ENCODE measurements at regions not wholly inside any gene's neighbourhood (a gene's known extent, or its start where the extent isn't known, plus 50 kb on each side); places are given as distances from the start of the nearest gene placed in this dataset.

DNA sequence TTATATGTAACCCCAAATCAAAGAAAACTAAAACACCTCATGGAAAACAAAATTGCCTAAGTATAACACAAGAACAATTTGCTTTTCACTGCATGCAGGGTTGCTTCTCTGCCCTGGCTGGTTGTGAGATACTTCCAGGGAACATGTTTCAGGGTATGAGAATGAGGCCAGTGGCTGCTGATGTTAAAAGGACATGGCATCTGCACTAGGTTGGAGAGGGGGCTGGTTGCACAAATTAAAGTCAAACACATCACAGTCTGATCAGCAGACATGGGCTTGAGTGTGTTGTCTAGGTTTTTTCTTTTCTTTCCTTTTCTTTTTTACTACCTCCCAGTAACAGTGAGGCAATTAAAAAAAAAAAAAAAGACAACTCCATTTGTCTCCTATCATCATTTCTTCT is 374.9 kb downstream of the MCTP2 start:
- no peak for DNase-seq (ENCODE audit: low read depth in 2 of 2)

DNA sequence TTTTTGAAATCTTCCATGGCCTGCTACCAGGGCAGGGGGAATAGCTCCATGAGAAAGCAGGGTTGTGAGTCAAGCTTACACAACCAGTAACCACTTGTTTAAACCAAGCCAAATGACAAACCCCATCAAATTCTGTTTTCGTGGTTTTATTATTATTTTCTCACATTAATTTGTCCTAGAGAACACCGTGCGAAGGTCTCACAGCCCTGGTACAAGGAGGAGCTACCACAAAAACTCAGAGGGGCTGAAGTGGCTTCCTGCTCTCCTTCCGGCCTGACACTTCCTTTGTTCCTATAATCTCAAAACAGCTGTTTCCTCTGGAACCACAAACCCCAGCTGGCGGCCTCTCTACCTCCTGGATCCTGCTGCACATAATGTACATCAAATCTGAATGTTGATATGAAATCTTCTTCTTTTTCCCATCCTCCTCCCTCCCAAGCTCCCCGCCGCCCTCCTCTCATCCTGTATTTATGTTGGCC is 375.9 kb downstream of the MCTP2 start:
- DNase-seq (ENCODE audit: low read depth in 2 of 2), result no peak

DNA sequence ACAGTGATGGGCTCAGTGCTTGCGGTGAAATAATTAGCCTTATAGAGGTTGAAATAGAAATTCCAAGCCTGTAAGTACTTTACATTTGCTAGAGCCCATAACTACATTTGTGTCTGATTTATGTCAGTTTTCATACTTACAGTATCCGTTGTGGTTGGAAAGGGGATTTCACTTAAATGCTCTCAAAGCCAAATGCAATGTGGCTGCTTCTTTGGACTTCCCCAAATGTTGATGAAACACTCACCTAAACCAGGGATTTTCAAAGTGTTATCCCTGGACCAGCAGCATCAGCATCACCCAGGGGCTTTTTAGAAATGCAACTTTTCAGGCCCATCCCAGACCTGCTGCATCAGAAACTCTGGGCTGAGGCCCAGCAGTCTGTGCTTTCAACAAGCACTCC is 378.7 kb downstream of the MCTP2 start:
- no peak for DNase-seq (ENCODE audit: low read depth in 2 of 2)

DNA sequence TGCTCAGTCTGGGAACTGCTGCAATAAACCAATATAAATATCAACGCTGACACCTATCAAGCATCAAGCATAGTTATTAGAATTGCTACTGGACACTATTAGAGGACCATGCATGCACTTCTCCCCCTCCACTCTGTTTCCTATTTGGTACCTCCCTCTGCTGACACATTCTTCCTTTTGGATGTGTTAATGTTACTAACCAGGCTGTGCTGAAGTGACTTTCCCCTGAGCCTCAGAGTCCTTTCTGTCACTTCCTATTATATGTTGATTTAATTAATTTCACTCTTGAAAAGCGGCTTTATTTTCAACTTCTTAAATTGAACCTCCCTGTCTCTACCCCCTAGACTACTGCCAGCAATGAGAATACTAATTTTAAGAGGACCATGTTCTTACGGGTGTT is 379.1 kb downstream of the MCTP2 start:
- DNase-seq (ENCODE audit: low read depth in 2 of 2), result no peak

DNA sequence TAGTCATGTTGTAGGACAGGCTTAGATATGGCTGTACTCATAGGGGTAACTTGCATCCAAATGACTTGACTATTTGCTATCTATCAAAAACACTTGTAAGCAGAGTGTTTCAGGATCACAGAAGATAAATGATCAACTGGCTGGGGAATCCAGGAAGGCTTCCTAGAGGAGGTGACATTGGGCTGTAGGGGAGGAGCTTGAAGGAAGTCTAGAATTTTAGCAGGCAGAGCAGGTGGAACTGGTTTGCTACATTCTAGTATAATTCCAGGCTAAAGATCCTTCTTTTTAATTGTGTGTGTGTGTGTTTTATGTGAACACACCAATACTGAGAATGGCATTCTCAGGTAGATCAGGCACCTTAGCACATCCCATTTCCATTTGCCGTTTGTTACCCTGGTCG is 380.3 kb downstream of the MCTP2 start:
- DNase-seq (ENCODE audit: low read depth in 2 of 2), result no peak

DNA sequence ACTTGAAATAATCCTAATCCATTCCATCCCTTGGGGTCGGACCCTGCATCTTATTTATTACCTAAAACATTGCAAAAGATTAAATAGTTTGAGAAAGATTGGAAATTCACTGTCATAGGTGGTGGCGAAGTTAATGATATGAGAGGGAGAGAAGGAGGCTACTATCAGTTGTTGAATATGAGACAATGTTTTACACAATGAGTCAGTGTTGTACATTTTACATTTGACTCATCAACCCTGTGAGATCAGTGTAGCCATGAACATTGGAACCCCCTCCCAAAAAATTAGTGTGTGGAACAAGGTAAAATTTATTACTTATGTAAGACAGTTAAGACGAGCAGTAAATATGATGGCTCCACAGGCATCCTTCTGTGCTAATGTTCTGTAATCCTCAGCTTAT is 384.3 kb downstream of the MCTP2 start:
- no peak for DNase-seq (ENCODE audit: low read depth in 2 of 2)

DNA sequence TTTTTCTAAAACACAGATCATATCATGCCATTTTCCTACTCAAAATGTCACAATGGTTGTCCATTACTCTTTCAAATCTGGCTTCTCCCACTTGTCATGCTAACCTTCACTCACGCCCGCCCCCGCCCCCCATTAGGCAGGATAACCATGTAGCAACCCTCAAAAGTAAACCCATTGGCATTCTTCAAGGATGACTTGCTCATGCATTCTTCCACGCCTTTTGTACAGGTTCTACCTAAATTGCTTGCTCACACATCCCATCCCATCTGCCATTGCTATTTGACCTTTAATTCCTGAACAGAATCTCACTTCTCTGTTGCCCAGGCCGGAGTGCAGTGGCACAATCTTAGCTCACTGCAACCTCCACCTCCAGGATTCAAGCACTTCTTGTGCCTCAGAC is 389.3 kb downstream of the MCTP2 start:
- DNase-seq (ENCODE audit: low read depth in 2 of 2), result no peak

DNA sequence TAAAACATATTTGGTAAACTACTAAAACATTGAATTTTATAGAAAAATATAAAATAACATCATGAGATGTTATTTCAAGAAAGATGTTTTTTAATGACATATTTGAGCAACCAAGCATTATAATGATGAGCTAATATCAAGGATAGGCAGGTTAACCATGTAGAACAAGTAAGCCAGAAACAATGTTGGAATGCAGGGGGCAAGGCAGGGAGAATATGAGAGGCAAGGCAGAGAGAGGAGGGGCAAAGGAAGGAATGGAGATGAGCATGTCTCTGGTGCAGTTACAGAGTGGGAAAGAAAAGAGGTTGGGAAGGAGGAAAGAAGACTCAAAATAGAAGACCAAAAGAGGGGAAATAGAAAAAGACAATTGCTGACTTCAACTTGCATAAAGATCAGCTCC is 390.4 kb downstream of the MCTP2 start:
- no peak for DNase-seq (ENCODE audit: low read depth in 2 of 2)

DNA sequence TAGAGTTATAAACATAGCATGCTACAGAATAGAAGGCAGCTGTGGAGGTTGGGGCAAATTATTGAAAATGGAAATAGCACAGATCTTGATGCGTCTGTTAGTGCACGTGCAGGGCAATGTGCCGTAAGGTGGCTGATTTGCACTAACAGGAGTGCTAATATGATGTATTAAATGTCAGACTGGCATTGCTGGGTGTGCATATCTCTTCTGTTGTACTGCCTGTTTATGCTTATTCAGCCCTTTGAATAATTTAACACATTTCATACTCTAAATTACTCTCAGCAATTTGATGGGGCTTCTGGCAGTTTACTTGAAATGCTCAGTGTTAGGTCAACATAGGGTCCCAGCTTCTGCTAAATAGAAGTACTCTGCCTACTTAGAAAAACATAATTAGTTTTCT is 395.6 kb downstream of the MCTP2 start:
- DNase-seq (ENCODE audit: low read depth in 2 of 2), result no peak

DNA sequence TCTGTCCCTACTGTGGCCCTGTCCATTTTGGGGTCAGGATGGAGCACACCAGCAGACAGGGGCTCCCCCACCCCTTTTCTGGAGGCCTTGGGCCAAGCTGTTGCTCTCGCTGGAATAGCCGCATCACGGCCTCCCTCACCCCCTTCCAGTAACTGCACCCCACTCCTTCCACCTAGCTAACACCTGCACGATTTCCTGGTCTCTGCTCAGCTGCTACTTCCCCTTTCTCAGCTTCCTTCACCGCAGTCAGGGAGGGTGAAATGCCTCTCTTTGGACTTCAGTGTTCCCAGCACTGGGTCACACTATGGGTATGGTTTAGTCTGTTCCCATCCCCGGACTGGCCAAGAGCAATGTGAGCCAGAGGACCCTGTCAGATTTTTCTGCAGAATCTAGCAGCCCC is 400.2 kb downstream of the MCTP2 start:
- DNase-seq (ENCODE audit: low read depth in 2 of 2), result no peak

DNA sequence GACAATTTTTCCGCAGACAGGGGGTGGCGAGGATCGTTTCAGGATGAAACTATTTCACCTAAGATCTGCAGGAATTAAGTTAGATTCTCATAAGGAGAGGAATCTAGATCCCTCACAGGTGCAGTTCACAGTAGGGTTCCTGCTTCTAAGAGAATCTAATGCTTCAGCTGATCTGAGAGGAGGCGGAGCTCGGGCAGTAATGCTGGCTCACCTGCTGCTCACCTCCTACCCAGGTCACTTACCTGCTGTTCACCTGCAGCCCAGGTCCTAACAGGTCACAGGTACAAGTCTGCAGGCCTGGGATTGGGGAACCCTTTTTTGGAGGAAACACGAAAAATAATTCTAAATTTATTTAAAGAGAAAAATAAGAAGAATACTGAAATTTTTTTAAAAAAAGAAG is 406.8 kb downstream of the MCTP2 start:
- DNase-seq (ENCODE audit: low read depth in 2 of 2), result no peak

DNA sequence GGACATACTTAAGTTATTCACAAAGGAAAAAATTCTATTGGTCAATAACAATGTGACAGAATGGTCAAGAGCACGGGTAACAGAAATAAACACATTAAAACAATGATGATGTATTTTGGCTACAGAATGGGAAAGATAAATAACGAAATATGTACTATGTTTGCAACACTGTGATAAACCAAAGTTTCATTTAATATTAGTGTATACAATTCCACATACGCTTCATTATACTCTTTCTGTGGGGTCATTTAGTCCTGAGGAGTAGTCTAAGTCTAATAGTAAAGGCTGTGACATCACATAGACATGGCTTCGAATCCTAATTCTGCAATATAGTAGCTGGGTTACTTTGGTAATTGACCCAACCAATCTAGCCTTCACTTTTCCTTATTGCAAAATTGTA is 408.3 kb downstream of the MCTP2 start:
- DNase-seq (ENCODE audit: low read depth in 2 of 2), result no peak

DNA sequence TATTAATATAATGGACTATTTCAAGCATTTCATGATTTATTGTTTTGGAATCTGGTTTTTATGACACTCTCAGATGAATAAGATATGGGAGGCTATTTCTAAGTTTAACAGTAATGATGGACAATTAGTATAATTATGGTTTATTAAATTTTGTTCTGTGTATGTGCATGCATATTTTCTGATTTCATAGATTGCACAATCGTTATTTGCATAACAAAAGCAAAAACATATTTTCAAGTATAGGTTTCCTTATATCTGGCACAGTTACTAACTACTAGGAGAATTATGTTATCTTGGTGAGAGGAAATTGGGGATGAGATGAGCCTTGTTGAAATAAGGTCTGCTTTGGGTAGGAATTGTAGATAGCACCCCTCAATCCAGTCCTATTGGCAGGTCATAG is 413.1 kb downstream of the MCTP2 start:
- no peak for DNase-seq (ENCODE audit: low read depth in 2 of 2)

DNA sequence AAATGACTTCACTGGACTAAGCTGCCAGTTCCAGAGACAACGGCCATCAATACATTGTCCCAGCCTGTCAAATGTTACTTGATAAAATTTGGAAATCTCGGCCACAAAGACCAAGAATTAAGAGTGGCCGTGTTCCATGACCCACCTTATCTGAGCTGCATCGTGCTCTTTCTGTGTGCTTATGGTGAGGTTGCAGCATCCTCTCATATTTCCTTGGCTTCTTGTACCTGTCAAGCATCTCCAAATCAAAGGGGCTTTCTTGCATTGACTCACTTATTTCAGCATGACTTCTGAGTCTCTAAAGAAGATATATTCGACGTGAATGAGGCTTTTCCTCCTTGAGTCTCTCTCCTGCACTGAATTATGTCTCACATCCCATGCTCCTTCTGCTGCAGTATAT is 421.7 kb downstream of the MCTP2 start:
- DNase-seq (ENCODE audit: low read depth in 2 of 2), result no peak

DNA sequence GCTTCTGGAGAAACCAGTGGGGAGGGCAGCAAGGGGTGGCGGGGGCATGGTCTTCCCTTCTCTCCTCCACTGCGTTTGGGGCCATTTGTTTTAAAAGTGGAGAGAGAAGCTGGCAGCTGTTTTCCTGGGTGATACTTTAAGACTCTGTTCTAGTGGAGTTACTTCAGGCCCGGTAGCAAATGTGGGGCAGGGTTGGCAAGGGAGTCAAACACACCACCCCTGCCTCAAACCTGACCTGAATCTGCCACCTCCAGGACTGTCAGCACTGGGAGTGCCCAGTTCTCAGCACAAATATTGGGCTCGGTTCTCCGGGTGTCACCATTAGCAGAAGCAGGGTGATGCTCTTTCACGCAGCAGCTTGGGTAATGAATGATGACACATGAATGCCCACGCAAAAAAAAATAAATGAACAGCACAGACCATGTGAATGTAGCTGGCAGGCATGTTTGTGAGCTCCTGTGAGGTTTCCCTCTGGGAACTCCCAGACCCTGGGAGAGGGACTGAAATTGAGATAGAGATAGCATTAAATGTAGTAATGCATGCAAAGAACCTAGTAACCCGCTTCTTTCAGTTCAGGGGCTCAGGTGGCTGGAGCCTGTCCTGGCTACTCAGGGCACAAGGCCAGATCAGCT is 424.0 kb downstream of the MCTP2 start:
- no peak for DNase-seq (ENCODE audit: low read depth in 2 of 2)

DNA sequence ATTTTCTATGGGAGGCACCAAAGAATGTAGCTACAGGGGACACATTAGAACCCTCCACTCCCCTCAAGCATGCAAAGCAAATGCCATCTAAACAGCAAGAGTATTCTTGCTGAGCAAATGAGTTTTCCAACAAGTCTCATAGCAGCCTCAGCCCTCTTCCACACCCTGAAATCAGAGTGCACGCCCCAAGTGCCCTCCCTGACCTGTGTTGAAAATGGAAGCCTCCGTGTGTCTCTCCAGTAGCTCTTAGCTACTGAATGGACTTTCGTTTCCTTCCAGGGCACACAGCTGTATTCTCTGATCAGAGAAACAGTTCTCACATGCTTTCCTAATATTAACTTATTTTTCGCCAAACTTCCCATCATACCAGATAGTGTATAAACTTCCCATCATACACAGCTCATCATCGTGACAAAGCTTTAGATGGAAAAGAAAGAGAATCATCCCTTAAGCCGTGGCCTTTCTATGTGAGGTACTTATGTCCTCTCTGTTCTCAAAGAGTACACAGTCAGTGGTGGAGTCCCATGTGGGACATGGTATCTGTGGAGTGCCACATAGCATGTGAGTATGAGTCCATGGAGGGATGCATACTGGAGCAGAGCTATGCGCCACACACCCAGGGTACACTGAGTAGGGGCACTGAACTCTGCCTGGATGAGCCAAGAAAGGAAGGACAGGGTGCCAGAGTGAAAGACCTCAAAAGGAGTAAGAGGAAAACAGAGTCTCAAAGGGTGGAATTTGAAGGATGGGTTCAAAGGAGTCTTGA is 434.5 kb downstream of the MCTP2 start:
- DNase-seq (ENCODE audit: low read depth in 2 of 2), result no peak

DNA sequence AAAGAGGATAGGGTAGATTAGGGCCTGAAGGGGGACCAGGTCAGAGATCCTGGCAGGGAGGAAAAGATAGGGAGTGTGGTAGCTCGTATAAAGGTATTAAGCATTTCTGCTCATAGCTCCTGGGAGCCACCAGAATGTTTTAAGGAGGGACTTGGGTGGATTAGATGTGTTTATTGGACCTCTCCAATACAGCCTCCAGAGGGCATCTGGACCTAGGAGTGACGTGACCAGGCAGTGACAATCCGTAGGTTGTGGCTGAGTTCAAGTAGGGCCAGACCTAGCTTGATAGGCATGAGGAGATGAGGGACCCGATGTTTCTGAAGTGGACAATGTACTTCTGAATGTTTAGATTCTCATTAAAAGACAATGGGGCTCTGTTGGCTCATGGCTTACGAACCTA is 435.2 kb downstream of the MCTP2 start:
- no peak for DNase-seq (ENCODE audit: low read depth in 2 of 2)

DNA sequence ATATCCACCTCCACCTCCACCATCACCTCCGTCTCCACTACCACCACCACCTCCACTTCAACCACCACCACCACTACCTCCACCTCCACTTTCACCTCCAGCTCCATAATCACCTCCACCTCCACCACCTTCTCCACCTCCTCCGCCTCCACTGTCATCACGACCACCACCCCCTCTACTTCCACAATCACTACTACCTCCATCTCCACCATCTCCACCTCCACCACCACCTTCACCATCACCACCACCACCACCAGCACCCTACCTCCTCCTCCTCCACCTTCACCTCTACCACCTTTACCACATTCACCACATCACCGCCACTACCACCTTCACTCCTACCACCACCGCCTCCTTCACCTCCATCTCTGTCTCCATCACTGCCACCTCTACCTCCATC is 435.7 kb downstream of the MCTP2 start:
- no peak for DNase-seq (ENCODE audit: low read depth in 2 of 2)

DNA sequence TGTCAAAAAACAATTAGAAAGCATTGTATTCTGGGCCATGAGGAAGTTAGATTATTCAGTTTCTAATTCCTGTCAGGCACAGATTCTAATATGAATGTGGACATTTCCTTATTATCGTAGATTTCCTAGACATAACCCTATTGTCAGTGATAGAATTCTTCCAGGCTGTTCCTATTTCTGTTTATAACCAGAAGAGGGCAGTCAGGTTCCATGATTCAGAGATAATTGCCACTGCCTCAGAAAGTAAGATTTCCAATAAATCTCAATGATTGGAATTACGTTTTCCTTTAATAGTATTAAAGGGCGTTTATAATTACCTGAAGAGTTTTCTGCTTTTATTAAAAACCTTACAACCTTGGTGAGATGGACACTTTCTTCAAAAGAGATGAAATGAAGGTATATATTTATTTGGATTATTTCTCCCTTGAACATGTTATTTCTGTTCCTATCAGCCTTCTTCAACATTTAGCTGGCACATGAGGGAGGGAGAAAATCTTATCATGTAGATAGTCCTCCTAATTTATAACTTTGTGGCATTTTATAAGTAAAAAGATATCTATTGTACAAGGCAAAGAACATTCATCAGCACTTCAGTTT is 439.2 kb downstream of the MCTP2 start:
- no peak for DNase-seq (ENCODE audit: low read depth in 2 of 2)

DNA sequence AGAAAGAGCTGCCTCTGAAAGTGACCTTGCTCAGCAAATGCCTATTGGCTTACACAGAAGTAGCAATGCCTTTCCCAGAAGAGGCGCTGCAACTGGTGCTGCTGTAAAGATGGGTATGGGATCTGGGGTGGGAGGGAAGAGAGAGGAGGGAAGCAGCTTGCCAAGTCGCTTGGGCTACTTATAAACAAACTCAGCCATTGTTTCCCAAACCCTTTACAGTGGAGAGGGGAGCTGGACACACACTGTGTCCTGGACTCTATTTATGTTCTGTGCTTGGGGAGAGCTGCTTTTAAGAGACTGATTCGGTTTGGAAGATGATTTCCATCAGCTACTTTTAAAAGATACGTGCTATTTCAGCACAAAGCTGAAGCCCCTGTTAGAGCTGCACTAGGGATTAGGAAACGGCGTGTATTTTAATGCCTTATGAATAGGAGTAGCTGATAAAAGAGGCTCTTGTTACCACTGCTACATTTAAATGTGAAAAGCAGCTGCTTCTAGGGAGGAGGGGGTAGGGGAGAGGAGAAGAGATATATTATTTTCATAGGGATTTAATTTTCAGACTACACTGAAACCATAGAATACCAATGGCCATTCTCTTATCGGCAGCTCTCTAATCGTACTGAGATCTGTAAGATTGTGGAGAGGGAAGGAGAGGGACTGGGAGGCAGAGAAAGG is 440.6 kb downstream of the MCTP2 start:
- no peak for DNase-seq (ENCODE audit: low read depth in 2 of 2)

DNA sequence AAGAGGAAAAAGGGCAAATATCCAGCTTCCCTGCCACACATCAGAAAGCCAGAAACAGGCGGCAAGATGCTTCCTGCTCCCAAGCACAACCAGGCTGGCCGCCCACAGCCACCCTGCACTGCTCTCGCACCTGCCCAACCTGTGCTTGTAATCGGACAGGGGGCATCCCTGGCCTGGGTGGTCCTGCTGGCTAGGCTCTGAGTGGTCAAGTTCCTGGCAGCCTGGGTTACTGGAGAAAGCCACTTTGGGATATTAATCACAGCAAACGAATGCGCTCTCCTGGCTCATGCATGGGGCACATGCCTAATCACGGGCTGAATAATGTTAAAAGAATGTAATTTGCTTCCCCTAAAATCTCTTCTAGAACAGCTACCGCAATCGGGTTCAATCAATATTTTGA is 442.4 kb downstream of the MCTP2 start:
- DNase-seq (ENCODE audit: low read depth in 2 of 2), result no peak

DNA sequence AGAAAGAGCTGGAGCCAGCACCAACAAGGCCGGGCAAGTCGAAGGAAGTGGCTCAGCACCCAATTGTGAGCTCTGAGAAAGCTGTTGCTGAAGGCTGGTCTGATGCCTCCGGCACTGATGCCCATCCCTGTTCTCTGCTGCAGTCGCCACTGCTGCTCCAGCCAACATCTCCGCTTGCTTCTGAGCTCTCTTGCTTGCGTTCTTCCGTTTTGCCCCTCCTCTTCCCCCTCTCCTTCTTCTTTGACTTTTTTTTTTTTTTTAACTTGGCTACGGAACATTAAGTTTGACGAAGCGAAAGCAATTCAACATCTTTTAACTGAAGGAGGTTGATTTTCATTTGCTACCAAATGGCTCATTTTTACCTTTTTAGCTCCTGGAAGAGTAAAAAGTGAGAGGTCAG is 442.9 kb downstream of the MCTP2 start:
- DNase-seq (ENCODE audit: low read depth in 2 of 2), result no peak

Measured in stimulated activated CD4-positive, alpha-beta T cell treated with anti-CD3 and anti-CD28 coated beads, Interleukin-15, amount 100 ng/mL, for 48 hours (primary cell).